Ishikawa (cell line): ENCODE measurements at regions not wholly inside any gene's neighbourhood (a gene's known extent, or its start where the extent isn't known, plus 50 kb on each side); places are given as distances from the start of the nearest gene placed in this dataset.

ENCODE experiments used
- CEBPB ChIP-seq: IDR thresholded peaks from 2 replicates; pipeline ENCODE4 v1.6.1; 2012
- CREB1 ChIP-seq: IDR thresholded peaks from 2 replicates; pipeline ENCODE4 v1.6.1; 2012; ENCODE audit warnings: low read depth
- EP300 ChIP-seq: IDR thresholded peaks from 2 replicates; pipeline ENCODE4 v1.6.1; 2012; ENCODE audit warnings: borderline replicate concordance
- NFIC ChIP-seq: IDR thresholded peaks from 2 replicates; pipeline ENCODE4 v1.6.1; 2012
- RAD21 ChIP-seq: IDR thresholded peaks from 2 replicates; pipeline ENCODE4 v1.6.1; 2012; ENCODE audit warnings: low read depth
- TAF1 ChIP-seq: IDR thresholded peaks from 2 replicates; pipeline ENCODE4 v1.6.1; 2012; ENCODE audit warnings: low read depth, mild to moderate bottlenecking
- TCF12 ChIP-seq: IDR thresholded peaks from 2 replicates; pipeline ENCODE4 v1.6.1; 2012; ENCODE audit warnings: low read depth
- TEAD4 ChIP-seq: IDR thresholded peaks from 2 replicates; pipeline ENCODE4 v1.6.1; 2012
- TF ChIP-seq, protein P1 (sequence below): IDR thresholded peaks from 2 replicates; pipeline ENCODE4 v1.6.1; 2012; ENCODE audit warnings: low read depth, mild to moderate bottlenecking
- TF ChIP-seq, protein P2 (sequence below): IDR thresholded peaks from 2 replicates; pipeline ENCODE4 v1.6.1; 2012

DNA sequence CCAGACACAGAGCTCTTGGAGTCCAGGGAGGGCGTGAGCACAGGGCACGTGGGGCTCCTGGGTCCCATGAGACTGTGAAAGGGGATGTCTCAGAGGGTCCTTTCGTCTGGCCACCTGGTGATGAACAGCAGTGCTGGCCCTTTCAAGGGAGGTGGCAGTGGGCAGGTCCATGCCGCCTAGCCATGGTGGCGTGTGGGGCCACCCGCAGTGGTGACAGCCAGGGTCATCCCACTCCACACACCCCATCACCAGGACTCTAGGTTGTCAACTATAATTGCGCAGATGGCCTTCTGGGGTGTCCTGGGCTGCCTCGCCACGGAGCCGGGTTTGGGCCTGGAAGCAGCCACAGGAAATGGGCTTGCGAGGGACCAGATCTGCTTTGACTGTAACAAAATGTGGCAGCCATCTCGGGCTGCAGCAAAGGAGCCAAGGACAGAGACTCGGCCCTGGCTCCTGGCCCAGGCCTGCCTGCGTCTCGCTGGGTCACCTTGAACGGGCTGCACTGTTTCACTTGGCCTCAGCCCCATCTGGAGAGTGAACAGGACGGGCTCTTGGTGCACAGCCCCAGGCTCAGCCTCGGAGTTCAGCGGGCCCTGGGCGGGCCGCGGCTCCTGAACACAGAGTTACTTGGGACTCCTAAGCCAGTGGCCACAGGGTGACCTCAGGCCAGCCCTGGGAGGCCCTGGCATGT, 1350.5 kb downstream of the BRD1 start:
- TF ChIP-seq NFIC (no peak), CEBPB (no peak), TAF1 (no peak), RAD21 (no peak), CREB1 (no peak), TCF12 (no peak), TEAD4 (no peak), EP300 (no peak)
- TF ChIP-seq, protein P1, sequence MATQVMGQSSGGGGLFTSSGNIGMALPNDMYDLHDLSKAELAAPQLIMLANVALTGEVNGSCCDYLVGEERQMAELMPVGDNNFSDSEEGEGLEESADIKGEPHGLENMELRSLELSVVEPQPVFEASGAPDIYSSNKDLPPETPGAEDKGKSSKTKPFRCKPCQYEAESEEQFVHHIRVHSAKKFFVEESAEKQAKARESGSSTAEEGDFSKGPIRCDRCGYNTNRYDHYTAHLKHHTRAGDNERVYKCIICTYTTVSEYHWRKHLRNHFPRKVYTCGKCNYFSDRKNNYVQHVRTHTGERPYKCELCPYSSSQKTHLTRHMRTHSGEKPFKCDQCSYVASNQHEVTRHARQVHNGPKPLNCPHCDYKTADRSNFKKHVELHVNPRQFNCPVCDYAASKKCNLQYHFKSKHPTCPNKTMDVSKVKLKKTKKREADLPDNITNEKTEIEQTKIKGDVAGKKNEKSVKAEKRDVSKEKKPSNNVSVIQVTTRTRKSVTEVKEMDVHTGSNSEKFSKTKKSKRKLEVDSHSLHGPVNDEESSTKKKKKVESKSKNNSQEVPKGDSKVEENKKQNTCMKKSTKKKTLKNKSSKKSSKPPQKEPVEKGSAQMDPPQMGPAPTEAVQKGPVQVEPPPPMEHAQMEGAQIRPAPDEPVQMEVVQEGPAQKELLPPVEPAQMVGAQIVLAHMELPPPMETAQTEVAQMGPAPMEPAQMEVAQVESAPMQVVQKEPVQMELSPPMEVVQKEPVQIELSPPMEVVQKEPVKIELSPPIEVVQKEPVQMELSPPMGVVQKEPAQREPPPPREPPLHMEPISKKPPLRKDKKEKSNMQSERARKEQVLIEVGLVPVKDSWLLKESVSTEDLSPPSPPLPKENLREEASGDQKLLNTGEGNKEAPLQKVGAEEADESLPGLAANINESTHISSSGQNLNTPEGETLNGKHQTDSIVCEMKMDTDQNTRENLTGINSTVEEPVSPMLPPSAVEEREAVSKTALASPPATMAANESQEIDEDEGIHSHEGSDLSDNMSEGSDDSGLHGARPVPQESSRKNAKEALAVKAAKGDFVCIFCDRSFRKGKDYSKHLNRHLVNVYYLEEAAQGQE, result no peak
- TF ChIP-seq, protein P2, sequence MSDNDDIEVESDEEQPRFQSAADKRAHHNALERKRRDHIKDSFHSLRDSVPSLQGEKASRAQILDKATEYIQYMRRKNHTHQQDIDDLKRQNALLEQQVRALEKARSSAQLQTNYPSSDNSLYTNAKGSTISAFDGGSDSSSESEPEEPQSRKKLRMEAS, result no peak
